HepG2 (cell line): ENCODE measurements at regions not wholly inside any gene's neighbourhood (a gene's known extent, or its start where the extent isn't known, plus 50 kb on each side); places are given as distances from the start of the nearest gene placed in this dataset.
A peak's percentile ranks its signal among the peaks of the same experiment; 100 is the strongest.

Experiments used
- AFF4 ChIP-seq: sonication (generic); formaldehyde crosslinking; IDR thresholded peaks from 2 replicates; pipeline ENCODE4 v1.4.0; 2020; ENCODE audit warnings: missing genetic modification reagents
- ARID5B ChIP-seq: IDR thresholded peaks from 2 replicates; pipeline ENCODE4 v1.4.0; 2020; ENCODE audit warnings: mild to moderate bottlenecking, missing genetic modification reagents
- DRAP1 ChIP-seq: IDR thresholded peaks from 2 replicates; pipeline ENCODE4 v1.6.1; 2016; ENCODE audit warnings: missing genetic modification reagents, missing compliant biosample characterization
- FOXK1 ChIP-seq: sonication (generic); formaldehyde crosslinking; IDR thresholded peaks from 2 replicates; pipeline ENCODE4 v1.4.0; 2020; ENCODE audit warnings: low read depth, missing genetic modification reagents, borderline replicate concordance
- HOMEZ ChIP-seq: IDR thresholded peaks from 2 replicates; pipeline ENCODE4 v1.6.1; 2016; ENCODE audit warnings: low read depth
- HOXA3 ChIP-seq: sonication (generic); formaldehyde crosslinking; IDR thresholded peaks from 2 replicates; pipeline ENCODE4 v1.5.0; 2020; ENCODE audit warnings: missing genetic modification reagents
- KDM6A ChIP-seq: IDR thresholded peaks from 2 replicates; pipeline ENCODE4 v1.6.1; 2016; ENCODE audit warnings: low read depth
- LCORL ChIP-seq, 2 experiments: fragments of 450-650 bp in 1 of 2; sonication (generic) in 1 of 2; formaldehyde crosslinking in 1 of 2; IDR thresholded peaks; 2 replicates each; pipeline versions ENCODE4 v1.5.0 to v1.6.1; 2017 to 2020; ENCODE audit warnings: antibody characterized with exemption in 1 of 2, missing genetic modification reagents in 1 of 2
- MEIS1 ChIP-seq: sonication (generic); formaldehyde crosslinking; IDR thresholded peaks from 2 replicates; pipeline ENCODE4 v1.9.0; 2021; ENCODE audit warnings: mild to moderate bottlenecking, missing genetic modification reagents, moderate library complexity, borderline replicate concordance
- PATZ1 ChIP-seq: sonication (generic); formaldehyde crosslinking; IDR thresholded peaks from 2 replicates; pipeline ENCODE4 v1.4.0; 2020; ENCODE audit warnings: missing genetic modification reagents
- SUZ12 ChIP-seq: fragments of 150-350 bp; IDR thresholded peaks from 2 replicates; pipeline ENCODE4 v1.6.1; 2014; ENCODE audit warnings: low read depth, low read length
- WIZ ChIP-seq: sonication (generic); formaldehyde crosslinking; IDR thresholded peaks from 2 replicates; pipeline ENCODE4 v1.5.1; 2020; ENCODE audit warnings: mild to moderate bottlenecking, missing genetic modification reagents
- YEATS4 ChIP-seq: sonication (generic); formaldehyde crosslinking; IDR thresholded peaks from 2 replicates; pipeline ENCODE4 v1.4.0; 2020; ENCODE audit warnings: missing genetic modification reagents, borderline replicate concordance
- ZBTB20 ChIP-seq: sonication (generic); formaldehyde crosslinking; IDR thresholded peaks from 2 replicates; pipeline ENCODE4 v1.8.1; 2023; ENCODE audit warnings: missing genetic modification reagents, low read depth, mild to moderate bottlenecking, borderline replicate concordance
- ZNF691 ChIP-seq: sonication (generic); formaldehyde crosslinking; IDR thresholded peaks from 2 replicates; pipeline ENCODE4 v1.4.0; 2020; ENCODE audit warnings: missing genetic modification reagents, low read depth, mild to moderate bottlenecking, borderline replicate concordance
- ZNF761 ChIP-seq: sonication (generic); formaldehyde crosslinking; conservative IDR thresholded peaks from 2 replicates; pipeline ENCODE4 v1.4.0; 2020; ENCODE audit warnings: mild to moderate bottlenecking, missing genetic modification reagents

- TF ChIP-seq FOXK1 (CRISPR knock-in tag) (peak; percentile 76; the same call in 1 of the 2 replicates), MEIS1 (CRISPR knock-in tag) (peak; percentile 53; the same call in 1 of the 2 replicates), YEATS4 (CRISPR knock-in tag) (0 out of 2 replicates have a peak, but pooled peaks have one; percentile 32), LCORL (IDR thresholded peaks at IDR 0.05) (peak; percentile 53; the same call in 1 of the 2 replicates), LCORL (CRISPR knock-in tag; IDR thresholded peaks at IDR 0.05) (peak; percentile 61), DRAP1 (peak; percentile 72; the same call in 1 of the 2 replicates), ZNF761 (CRISPR knock-in tag) (0 out of 2 replicates have a peak, but pooled peaks have one; percentile 51), ZNF691 (0 out of 2 replicates have a peak, but pooled peaks have one; percentile 48), PATZ1 (CRISPR knock-in tag) (0 out of 2 replicates have a peak, but pooled peaks have one; percentile 10), HOMEZ (CRISPR knock-in tag) (peak; percentile 99), AFF4 (no peak), ARID5B (CRISPR knock-in tag) (peak; percentile 96), KDM6A (peak; percentile 67), WIZ (no peak), HOXA3 (CRISPR knock-in tag) (peak; percentile 62; the same call in 1 of the 2 replicates), SUZ12 (no peak), ZBTB20 (peak; percentile 91; the same call in 1 of the 2 replicates)
Observed at GRCh38 chr6:155528982-155529453, 73.4 kb upstream of the NOX3 start (continued).
